ENCODE measurements at regions not wholly inside any gene's neighbourhood (a gene's known extent, or its start where the extent isn't known, plus 50 kb on each side); places are given as distances from the start of the nearest gene placed in this dataset.

DNA sequence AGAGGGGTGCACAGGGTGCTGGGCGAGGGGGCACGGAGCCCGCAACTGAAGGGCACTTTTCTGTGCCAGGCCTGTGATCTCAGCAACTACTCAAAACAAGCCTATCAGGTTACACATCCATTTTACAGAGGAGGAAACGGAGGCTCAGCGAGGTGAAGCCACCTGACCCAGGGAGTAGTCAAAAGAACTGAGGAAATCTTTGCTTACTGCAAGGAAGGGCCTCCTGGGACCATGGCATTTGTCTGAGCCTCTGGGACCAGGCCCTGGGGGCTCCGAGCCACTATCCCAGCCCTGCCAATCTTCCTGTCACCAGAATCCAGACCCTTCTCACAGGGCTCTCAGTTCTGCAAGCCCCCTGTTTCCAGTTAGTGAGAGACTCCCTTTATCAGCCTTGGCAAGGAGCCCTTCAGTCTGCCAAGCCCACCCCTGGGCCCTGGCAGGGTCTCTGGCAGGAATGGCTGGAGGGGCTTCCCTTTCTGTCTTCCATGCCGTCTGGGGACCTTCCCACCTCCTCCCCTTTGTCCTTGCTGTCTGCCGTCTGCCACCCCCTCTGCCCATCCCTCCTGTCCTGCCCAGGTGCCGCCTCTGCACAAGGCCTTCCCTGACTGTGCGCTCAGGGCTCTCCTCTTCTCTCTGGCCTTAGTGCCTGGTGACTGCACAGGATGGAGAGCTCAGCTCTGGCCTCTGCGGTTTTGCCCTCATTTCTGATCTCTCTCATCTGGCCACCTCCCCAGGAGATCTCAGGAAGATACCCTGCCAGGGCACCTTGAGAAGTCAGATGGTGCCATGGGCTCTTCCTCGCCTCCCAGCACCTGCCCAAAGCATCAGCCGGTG, 194.7 kb upstream of the GLI2 start (continued):
- TF ChIP-seq, protein P1, sequence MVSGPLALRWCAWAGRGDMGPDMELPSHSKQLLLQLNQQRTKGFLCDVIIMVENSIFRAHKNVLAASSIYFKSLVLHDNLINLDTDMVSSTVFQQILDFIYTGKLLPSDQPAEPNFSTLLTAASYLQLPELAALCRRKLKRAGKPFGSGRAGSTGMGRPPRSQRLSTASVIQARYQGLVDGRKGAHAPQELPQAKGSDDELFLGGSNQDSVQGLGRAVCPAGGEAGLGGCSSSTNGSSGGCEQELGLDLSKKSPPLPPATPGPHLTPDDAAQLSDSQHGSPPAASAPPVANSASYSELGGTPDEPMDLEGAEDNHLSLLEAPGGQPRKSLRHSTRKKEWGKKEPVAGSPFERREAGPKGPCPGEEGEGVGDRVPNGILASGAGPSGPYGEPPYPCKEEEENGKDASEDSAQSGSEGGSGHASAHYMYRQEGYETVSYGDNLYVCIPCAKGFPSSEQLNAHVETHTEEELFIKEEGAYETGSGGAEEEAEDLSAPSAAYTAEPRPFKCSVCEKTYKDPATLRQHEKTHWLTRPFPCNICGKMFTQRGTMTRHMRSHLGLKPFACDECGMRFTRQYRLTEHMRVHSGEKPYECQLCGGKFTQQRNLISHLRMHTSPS (CRISPR knock-in tag; IDR thresholded peaks at IDR 0.05; ENCODE audit: low read depth), result peak; percentile 60; the same call in 1 of the 2 replicates
- TF ChIP-seq CCDC6 (CRISPR knock-in tag; IDR thresholded peaks at IDR 0.05) (0 out of 2 replicates have a peak, but pooled peaks have one; percentile 33), ASH2L (IDR thresholded peaks at IDR 0.05; ENCODE audit: insufficient read length, low read depth, low read length) (peak; percentile 12), HOXA5 (CRISPR knock-in tag; IDR thresholded peaks at IDR 0.05) (0 out of 2 replicates have a peak, but pooled peaks have one; percentile 62), U2AF1 (optimal IDR thresholded peaks at IDR 0.05; ENCODE audit: low read depth, low read length) (no peak)

DNA sequence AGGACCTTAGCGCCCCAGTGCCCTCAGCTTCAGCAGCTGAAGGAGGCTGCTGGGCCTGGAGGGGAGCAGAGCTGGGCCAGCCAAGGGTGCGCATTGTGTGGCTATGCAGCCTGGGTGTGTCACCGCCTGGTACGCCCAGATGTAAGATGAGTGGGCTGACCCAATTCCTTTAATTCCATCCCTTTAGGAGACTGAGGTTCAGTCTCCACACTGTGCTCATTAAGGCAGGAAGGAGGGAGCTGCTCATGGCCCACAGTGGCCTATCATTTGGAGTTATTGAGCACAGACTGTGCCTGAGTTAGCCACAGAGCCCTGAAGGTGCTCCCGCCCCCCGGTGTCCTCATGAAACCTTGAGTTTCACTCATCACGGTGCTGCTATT, 194.1 kb upstream of the GLI2 start:
- 98% methylated on average over 7 of the region's 7 CpGs for WGBS (ENCODE audit: low lambda C conversion rate)
- peak overlapping the region; percentile 82 for H3K27ac ChIP-seq (ENCODE audit: extremely low read length, insufficient read depth, low read length)
- ChIA-PET POLR2A (interaction anchor here (1.2 to 2.2 kb wide), 2 partner anchors 9 to 75 kb away, joined by 3 to 16 read pairs; no protein-coding TSS in a partner anchor), CTCF (ENCODE audit: low intra/inter-chr PET ratio, low total read pairs) (no interaction called here)
- ATAC-seq (no peak), FAIRE-seq (no peak), DNase-seq (ENCODE audit: low spot score) (no peak)
- in situ Hi-C loops (cut with HindIII; ENCODE audit: extremely low pct_ligation_motif_present, low pct_unique_long_range_greater_than_20kb) (no loop called here), intact Hi-C loops (cut with micrococcal nuclease; ENCODE audit: unreplicated experiment) (loop anchor here (2.0 kb wide), 1 partner anchor 17 kb away; no protein-coding TSS in a partner anchor)
- H3K36me3 ChIP-seq (replicated peaks in 1 of 2; ENCODE audit: control insufficient read depth in 1 of 2, insufficient read depth in 2 of 2, low read length in 2 of 2), result no peaks in the 10 kb centered on the region
- H3K4me2 ChIP-seq (ENCODE audit: low read depth, low read length), result no peak overlapping the region
- H3K9me3 ChIP-seq (ENCODE audit: low read length), result no peaks in the 10 kb centered on the region
- no peak overlapping the region; the same call in 1 of the 2 replicates for H3K9ac ChIP-seq (ENCODE audit: insufficient read depth, low read depth, low read length)
- H4K20me1 ChIP-seq (ENCODE audit: insufficient read depth, low read length), result no peaks in the 10 kb centered on the region
- H3K4me3 ChIP-seq (replicated peaks in 1 of 3; ENCODE audit: insufficient read depth in 1 of 3, low read depth in 2 of 3, low read length in 3 of 3), result no peak overlapping the region
- H3K27me3 ChIP-seq (ENCODE audit: control insufficient read depth in 1 of 2, insufficient read depth in 2 of 2, low read length in 2 of 2), result peaks cover 0 to 3% of the 10 kb centered on the region in 2 experiments; a peak in 1 of 5 replicates
- H2AFZ ChIP-seq (ENCODE audit: low read length), result no peak overlapping the region
- no TSS peak for BruUV-seq (replicated peaks)
- H3K79me2 ChIP-seq (ENCODE audit: insufficient read depth, low read length), result no peaks in the 10 kb centered on the region
- H3K4me1 ChIP-seq (ENCODE audit: insufficient read depth, low read length), result peaks cover 87% of the 10 kb centered on the region
- TF ChIP-seq, protein P2, sequence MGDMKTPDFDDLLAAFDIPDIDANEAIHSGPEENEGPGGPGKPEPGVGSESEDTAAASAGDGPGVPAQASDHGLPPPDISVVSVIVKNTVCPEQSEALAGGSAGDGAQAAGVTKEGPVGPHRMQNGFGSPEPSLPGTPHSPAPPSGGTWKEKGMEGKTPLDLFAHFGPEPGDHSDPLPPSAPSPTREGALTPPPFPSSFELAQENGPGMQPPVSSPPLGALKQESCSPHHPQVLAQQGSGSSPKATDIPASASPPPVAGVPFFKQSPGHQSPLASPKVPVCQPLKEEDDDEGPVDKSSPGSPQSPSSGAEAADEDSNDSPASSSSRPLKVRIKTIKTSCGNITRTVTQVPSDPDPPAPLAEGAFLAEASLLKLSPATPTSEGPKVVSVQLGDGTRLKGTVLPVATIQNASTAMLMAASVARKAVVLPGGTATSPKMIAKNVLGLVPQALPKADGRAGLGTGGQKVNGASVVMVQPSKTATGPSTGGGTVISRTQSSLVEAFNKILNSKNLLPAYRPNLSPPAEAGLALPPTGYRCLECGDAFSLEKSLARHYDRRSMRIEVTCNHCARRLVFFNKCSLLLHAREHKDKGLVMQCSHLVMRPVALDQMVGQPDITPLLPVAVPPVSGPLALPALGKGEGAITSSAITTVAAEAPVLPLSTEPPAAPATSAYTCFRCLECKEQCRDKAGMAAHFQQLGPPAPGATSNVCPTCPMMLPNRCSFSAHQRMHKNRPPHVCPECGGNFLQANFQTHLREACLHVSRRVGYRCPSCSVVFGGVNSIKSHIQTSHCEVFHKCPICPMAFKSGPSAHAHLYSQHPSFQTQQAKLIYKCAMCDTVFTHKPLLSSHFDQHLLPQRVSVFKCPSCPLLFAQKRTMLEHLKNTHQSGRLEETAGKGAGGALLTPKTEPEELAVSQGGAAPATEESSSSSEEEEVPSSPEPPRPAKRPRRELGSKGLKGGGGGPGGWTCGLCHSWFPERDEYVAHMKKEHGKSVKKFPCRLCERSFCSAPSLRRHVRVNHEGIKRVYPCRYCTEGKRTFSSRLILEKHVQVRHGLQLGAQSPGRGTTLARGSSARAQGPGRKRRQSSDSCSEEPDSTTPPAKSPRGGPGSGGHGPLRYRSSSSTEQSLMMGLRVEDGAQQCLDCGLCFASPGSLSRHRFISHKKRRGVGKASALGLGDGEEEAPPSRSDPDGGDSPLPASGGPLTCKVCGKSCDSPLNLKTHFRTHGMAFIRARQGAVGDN (CRISPR knock-in tag; IDR thresholded peaks at IDR 0.05), result peak; percentile 42
- TF ChIP-seq ZNF263 (CRISPR knock-in tag; IDR thresholded peaks at IDR 0.05), result peak; percentile 68; the same call in 1 of the 2 replicates
- no peak for TF ChIP-seq ZNF776 (CRISPR knock-in tag; IDR thresholded peaks at IDR 0.05)
- TF ChIP-seq, protein P3, sequence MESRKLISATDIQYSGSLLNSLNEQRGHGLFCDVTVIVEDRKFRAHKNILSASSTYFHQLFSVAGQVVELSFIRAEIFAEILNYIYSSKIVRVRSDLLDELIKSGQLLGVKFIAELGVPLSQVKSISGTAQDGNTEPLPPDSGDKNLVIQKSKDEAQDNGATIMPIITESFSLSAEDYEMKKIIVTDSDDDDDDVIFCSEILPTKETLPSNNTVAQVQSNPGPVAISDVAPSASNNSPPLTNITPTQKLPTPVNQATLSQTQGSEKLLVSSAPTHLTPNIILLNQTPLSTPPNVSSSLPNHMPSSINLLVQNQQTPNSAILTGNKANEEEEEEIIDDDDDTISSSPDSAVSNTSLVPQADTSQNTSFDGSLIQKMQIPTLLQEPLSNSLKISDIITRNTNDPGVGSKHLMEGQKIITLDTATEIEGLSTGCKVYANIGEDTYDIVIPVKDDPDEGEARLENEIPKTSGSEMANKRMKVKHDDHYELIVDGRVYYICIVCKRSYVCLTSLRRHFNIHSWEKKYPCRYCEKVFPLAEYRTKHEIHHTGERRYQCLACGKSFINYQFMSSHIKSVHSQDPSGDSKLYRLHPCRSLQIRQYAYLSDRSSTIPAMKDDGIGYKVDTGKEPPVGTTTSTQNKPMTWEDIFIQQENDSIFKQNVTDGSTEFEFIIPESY (CRISPR knock-in tag; IDR thresholded peaks at IDR 0.05), result 0 out of 2 replicates have a peak, but pooled peaks have one; percentile 3
- TF ChIP-seq ZFP37 (CRISPR knock-in tag; IDR thresholded peaks at IDR 0.05; ENCODE audit: borderline replicate concordance), result 0 out of 2 replicates have a peak, but pooled peaks have one; percentile 32
- peak; percentile 14; the same call in 1 of the 2 replicates for TF ChIP-seq SAP130 (CRISPR knock-in tag; IDR thresholded peaks at IDR 0.05; ENCODE audit: low read depth)
- TF ChIP-seq, protein P4, sequence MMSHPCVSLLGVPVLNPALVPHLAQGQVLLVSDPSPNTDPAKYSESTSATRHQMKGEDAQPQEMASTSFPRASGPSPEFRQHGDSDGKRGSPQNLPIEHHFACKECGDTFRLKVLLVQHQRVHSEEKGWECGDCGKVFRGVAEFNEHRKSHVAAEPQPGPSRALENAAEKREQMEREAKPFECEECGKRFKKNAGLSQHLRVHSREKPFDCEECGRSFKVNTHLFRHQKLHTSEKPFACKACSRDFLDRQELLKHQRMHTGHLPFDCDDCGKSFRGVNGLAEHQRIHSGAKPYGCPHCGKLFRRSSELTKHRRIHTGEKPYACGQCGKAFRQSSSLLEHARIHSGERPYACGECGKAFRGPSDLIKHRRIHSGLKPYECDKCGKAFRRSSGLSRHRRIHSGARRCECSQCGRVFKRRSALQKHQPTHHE (CRISPR knock-in tag; IDR thresholded peaks at IDR 0.05; ENCODE audit: borderline replicate concordance), result 0 out of 2 replicates have a peak, but pooled peaks have one; percentile 12
